Ovary (tissue), 3 donors: ENCODE measurements at regions not wholly inside any gene's neighbourhood (a gene's known extent, or its start where the extent isn't known, plus 50 kb on each side); places are given as distances from the start of the nearest gene placed in this dataset.

ENCODE experiments used
- POLR2A ChIP-seq: fragments of 450-650 bp; IDR thresholded peaks from one replicate; pipeline ENCODE4 v1.6.1; 2017; ENCODE audit warnings: antibody characterized with exemption, mild to moderate bottlenecking, moderate library complexity
- TF ChIP-seq, protein P1 (sequence below), 3 donors: fragments of 450-650 bp in 2 of 3; fragments of 200-600 bp in 1 of 3; IDR thresholded peaks; one replicate each; pipeline versions ENCODE4 v1.5.1 to v1.8.0; 2016 to 2022; ENCODE audit warnings: antibody characterized with exemption in 3 of 3, mild to moderate bottlenecking in 1 of 3
- donor health status: DM: no; HTN: no; CAD: no.

DNA sequence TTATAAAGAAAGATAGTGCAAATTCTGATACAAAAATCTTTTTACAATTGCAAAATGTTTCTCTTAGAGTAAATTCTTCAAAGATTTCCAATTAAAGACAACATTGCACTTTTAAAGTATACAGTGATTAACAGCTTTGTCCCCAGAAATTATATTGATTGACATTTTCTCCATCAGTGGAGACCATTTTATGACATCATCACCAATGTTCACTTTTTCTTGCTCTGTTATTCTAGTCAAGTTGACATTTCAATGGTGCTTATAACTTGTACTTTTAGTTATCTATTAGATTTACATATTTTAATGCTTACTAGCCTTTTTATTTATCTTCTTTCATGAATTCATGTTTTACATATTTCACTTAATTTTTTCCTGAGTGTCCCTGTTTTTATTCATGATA, 524.8 kb downstream of the HAO1 start:
- TF ChIP-seq, protein P1, sequence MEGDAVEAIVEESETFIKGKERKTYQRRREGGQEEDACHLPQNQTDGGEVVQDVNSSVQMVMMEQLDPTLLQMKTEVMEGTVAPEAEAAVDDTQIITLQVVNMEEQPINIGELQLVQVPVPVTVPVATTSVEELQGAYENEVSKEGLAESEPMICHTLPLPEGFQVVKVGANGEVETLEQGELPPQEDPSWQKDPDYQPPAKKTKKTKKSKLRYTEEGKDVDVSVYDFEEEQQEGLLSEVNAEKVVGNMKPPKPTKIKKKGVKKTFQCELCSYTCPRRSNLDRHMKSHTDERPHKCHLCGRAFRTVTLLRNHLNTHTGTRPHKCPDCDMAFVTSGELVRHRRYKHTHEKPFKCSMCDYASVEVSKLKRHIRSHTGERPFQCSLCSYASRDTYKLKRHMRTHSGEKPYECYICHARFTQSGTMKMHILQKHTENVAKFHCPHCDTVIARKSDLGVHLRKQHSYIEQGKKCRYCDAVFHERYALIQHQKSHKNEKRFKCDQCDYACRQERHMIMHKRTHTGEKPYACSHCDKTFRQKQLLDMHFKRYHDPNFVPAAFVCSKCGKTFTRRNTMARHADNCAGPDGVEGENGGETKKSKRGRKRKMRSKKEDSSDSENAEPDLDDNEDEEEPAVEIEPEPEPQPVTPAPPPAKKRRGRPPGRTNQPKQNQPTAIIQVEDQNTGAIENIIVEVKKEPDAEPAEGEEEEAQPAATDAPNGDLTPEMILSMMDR (IDR thresholded peaks at IDR 0.05): no peak
- TF ChIP-seq POLR2A: no peak
